HG03159 (cell line): ENCODE measurements at regions not wholly inside any gene's neighbourhood (a gene's known extent, or its start where the extent isn't known, plus 50 kb on each side); places are given as distances from the start of the nearest gene placed in this dataset.

Experiments used
- ATAC-seq: cut with Tn5 transposase; IDR thresholded peaks from one replicate; pipeline ENCODE4 v1.9.1; 2021; ENCODE audit warnings: mild to moderate bottlenecking, moderate library complexity; ENCODE audit not compliant: unreplicated experiment

- ATAC-seq = no peak
These were observed 97.3 kb downstream of the ARL6IP6 start for GRCh38 chr2:152815634-152816257.

DNA sequence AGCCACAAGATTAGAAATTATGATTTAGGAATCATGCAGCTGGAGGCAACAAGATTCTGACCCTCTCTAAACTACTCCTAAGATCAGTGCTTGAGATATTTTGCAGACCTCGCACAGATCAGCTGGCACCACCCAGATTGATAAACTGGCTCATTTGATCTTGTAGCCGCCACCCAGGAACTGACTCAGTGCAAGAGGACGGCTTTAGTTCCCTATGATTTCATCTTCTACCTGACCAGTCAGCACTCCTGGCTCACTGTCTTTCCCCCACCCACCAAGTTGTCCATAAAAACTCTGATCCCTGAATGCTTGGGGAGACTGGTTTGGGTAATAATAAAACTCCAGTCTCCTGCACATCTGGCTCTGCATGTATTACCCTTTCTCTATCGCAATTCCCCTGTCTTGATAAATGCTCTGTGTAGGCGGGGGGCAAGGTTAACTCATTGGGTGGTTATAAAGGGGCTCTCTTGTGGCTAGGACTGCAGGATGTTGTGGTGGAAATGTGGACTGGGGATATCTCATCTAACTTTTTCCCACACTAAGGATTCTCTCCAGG, 96.1 kb downstream of the ARL6IP6 start:
- ATAC-seq = no peak

DNA sequence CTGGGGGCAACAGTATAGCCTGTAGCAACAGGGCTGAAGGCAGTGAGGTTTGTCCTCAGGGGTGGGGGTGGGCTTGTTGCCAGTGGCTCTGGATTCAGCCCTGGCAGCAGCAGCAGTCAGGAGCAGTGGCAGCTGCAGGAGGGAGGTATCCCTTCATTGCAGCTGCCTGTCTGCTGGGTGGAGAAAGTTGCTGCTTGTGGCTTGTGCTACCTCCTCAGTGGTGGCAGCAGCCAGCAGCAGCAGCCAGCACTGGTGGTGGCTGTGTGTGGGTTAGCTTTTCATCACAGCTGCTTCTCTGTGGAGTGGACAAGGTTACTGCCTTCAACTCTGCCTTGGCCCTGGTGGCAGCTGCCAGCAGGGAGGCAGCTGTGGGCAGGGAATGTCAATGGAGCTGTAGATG, 94.9 kb downstream of the ARL6IP6 start:
- no peak for ATAC-seq
